Endometrial microvascular endothelial cells (primary cell): ENCODE measurements at regions not wholly inside any gene's neighbourhood (a gene's known extent, or its start where the extent isn't known, plus 50 kb on each side); places are given as distances from the start of the nearest gene placed in this dataset.
"Not testable (repeated sequence)": the region's sequence is repeated elsewhere in the genome, so short reads cannot be mapped to it uniquely, and the experiment has no call there.

ENCODE experiments used
- in situ Hi-C: cut with HindIII; loops from 2 replicates; pipeline ENCODE4 v1.10.0; 2017; ENCODE audit warnings: low sequenced_read_pairs, low pct_unique_long_range_greater_than_20kb; ENCODE audit errors: inconsistent ontology term

GRCh38 chr15:70235347-70235746 lies 137.6 kb upstream of the TLE3 start:
- in situ Hi-C loops, result no loop called here

- in situ Hi-C loops, result no loop called here
These were observed 136.7 kb upstream of the TLE3 start for GRCh38 chr15:70234256-70234905.

- in situ Hi-C loops, result no loop called here
These were observed 133.8 kb upstream of the TLE3 start for GRCh38 chr15:70231484-70231883.

- in situ Hi-C loops, result not testable (repeated sequence)
These were observed 130.2 kb upstream of the TLE3 start for GRCh38 chr15:70227918-70228317.

GRCh38 chr15:70227147-70227546 lies 129.4 kb upstream of the TLE3 start:
- in situ Hi-C loops, result no loop called here

GRCh38 chr15:70226337-70226980 lies 128.7 kb upstream of the TLE3 start:
- in situ Hi-C loops, result no loop called here

- in situ Hi-C loops, result no loop called here
These were observed 127.7 kb upstream of the TLE3 start for GRCh38 chr15:70225416-70225815.

- in situ Hi-C loops, result no loop called here
These were observed 124.9 kb upstream of the TLE3 start for GRCh38 chr15:70222606-70223005.

GRCh38 chr15:70220490-70221096 lies 122.9 kb upstream of the TLE3 start:
- in situ Hi-C loops, result no loop called here

- in situ Hi-C loops, result no loop called here
These were observed 122.2 kb upstream of the TLE3 start for GRCh38 chr15:70219966-70220365.

GRCh38 chr15:70219256-70219895 lies 121.7 kb upstream of the TLE3 start:
- in situ Hi-C loops, result no loop called here

- in situ Hi-C loops, result no loop called here
These were observed 119.8 kb upstream of the TLE3 start for GRCh38 chr15:70217226-70218160.

- in situ Hi-C loops, result no loop called here
These were observed 118.2 kb upstream of the TLE3 start for GRCh38 chr15:70215951-70216350.

GRCh38 chr15:70214941-70215635 lies 117.4 kb upstream of the TLE3 start:
- in situ Hi-C loops, result no loop called here

GRCh38 chr15:70214276-70214675 lies 116.6 kb upstream of the TLE3 start:
- in situ Hi-C loops, result no loop called here

- in situ Hi-C loops, result no loop called here
These were observed 116.1 kb upstream of the TLE3 start for GRCh38 chr15:70213794-70214193.

GRCh38 chr15:70212963-70213315 lies 115.2 kb upstream of the TLE3 start:
- in situ Hi-C loops, result no loop called here

- in situ Hi-C loops, result no loop called here
These were observed 114.7 kb upstream of the TLE3 start for GRCh38 chr15:70212286-70212962.
